HUDEP-2 (cell line): ENCODE measurements at regions not wholly inside any gene's neighbourhood (a gene's known extent, or its start where the extent isn't known, plus 50 kb on each side); places are given as distances from the start of the nearest gene placed in this dataset.

Experiments
- DNase-seq, 76 experiments: peaks; one replicate each; lab custom pipeline; 2025; ENCODE audit not compliant: unreplicated experiment in 76 of 76; lab: John Stamatoyannopoulos, UW

DNA sequence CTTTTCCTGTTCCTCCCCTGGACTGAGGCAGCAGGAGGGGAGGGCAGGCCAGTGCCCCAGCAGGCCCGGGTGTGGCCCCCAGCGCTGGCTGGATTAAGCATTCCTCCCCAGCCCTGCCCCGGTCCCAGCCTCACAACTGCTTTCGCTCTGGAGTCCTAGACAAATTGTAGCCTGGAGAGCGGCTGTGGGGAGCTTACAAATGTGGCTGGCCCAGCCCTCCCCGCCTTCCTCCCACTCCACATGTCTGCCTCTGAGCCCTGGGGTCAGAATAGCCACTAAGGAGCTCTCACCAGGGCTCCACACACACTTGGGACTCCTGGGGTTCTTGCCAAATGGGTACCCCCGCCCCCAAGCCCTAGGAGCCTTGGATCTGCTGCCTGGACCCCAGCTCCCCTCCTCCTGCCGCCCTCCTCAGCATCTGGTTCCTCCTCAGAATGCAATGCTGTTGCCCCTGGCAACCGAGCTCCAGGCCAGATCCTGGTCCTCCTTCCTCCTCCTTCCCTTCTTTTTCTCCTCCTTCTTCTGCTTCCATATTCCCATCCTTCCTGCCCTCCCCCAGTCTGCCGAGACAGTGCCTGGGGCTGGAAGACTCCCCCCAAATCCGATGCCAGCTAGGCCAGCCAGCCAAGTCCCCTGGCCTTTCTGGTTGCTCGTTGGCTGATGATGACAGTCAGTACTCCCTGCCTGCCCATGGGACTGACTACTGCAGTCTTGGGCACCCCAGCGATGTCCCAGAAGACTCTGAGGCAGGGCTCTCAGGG, 91.1 kb downstream of the LINGO1 start:
- no peak for DNase-seq

DNA sequence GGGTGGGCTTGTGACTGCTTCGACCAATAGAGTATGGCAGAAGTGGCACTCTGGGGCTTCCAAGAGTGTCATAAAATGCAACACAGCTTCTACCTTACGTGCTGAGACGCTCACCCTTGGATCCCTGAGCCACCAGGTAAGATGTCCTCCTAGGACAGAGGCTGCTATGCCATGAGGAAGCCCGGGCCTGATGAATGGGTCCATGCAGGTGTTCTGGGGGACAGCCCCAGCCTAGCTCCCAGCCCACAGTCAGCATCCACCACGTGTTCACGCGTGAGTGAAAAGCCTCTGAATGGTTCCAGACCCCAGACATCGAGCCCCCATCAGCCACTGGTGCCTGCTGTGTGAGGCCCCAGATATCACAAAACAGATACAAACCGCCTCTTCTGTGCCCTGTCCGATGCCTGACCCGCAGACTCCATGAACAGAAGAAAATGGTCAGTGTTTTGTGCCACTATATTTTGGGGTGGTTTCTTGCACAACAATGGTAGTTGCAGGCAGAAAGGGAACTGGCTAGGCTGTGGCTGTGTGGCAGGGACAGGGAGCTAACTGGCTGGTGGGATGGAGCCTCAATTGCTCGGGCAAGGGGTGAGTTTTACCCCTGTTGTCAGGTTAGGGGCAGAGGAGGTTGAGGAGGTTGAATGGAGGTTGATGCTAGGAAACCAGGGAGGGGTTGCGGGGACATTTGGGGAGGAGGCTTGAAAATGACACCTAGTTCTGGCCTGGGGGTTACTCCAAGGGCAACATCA, 92.2 kb downstream of the LINGO1 start:
- DNase-seq: no peak

DNA sequence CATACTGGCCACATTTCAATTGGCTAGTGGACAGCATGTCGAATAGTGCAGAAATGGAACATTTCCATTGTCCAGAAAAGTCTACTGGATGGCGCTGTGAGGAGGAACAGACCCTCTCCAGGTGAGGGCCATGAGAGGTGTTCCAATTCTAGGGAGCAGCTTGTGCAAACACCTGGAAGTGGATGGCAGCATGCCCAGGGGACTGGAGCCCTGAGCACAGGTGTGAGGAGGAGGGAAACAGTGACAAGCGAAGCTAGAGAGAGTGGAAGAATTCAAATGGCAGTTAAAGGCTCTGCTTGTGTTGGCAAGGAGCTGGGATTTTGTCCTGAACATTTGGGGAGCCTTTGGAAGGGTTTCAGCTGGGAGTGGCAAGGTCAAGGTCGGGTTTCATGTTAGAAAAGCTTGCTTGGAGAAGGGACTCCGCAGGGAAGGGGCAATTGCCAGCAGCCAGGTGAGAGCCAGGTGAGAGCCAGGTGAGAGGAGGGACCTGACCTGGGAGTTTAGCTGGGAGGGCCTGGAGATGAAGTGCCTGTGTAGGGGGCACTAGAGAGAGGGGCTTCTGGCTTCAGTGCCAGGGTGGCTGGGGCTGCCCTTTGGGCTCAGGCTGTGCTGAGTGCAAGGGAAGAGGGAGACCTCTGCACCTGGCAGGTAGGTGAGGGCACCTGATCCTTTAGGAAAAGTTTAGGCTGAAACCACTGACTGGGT, 93.8 kb downstream of the LINGO1 start:
- no peak for DNase-seq

DNA sequence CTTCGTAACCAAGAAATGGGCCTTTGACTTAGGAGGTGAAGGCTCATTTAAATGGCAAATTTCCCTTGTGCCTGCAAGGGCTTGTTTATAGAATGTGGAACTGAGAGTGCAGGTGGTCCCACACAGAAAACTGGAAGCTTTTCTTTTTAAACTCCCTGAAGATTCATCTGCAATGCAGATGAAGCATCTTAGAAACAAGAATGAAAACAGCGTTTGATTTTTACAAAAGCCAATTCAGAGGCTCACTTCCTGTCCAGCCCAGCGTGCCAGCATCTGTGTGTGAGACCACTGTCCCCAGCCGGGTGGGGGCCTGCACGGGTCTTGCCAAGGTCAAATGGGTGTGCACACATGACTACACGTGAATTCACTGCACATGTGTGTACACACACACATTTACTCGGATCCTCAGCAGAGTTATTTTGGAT, 94.7 kb downstream of the LINGO1 start:
- DNase-seq: no peak

- DNase-seq: no peak
These were observed 95.7 kb downstream of the LINGO1 start for GRCh38 chr15:77537006-77537405.

GRCh38 chr15:77535845-77536244, 96.9 kb downstream of the LINGO1 start:
- DNase-seq: no peak
